Sigmoid colon (tissue), 4 donors: ENCODE measurements at regions not wholly inside any gene's neighbourhood (a gene's known extent, or its start where the extent isn't known, plus 50 kb on each side); places are given as distances from the start of the nearest gene placed in this dataset.

ENCODE experiments used
- CTCF ChIP-seq, 4 experiments: fragments of 450-650 bp in 3 of 4; fragments of 200-600 bp in 1 of 4; IDR thresholded peaks; one replicate each; pipeline ENCODE4 v1.5.1; 2016 to 2019; ENCODE audit warnings: antibody characterized with exemption in 4 of 4, mild to moderate bottlenecking in 3 of 4, moderate library complexity in 2 of 4
- EP300 ChIP-seq, 4 donors: sonication (generic); formaldehyde crosslinking; IDR thresholded peaks; one replicate each; pipeline ENCODE4 v1.6.1; 2017; ENCODE audit warnings: antibody characterized with exemption in 4 of 4
- POLR2A ChIP-seq, 2 donors: fragments of 450-650 bp; IDR thresholded peaks; one replicate each; pipeline ENCODE4 v1.6.1; 2016; ENCODE audit warnings: antibody characterized with exemption in 2 of 2, mild to moderate bottlenecking in 2 of 2, moderate library complexity in 2 of 2
- POLR2AphosphoS5 ChIP-seq, 4 donors: sonication (generic); formaldehyde crosslinking; IDR thresholded peaks; one replicate each; pipeline ENCODE4 v1.6.1; 2017; ENCODE audit warnings: antibody characterized with exemption in 4 of 4

- TF ChIP-seq CTCF (IDR thresholded peaks at IDR 0.05) (no peak), POLR2AphosphoS5 (IDR thresholded peaks at IDR 0.05) (no peak), POLR2A (IDR thresholded peaks at IDR 0.05) (no peak), EP300 (IDR thresholded peaks at IDR 0.05) (no peak)
These were observed 117.1 kb upstream of the CCL21 start for GRCh38 chr9:34826999-34827538.
